Smooth muscle cell (in vitro differentiated cells): ENCODE measurements at regions not wholly inside any gene's neighbourhood (a gene's known extent, or its start where the extent isn't known, plus 50 kb on each side); places are given as distances from the start of the nearest gene placed in this dataset.

Experiments used
- DNase-seq: peaks from one replicate; lab custom pipeline; 2025; ENCODE audit not compliant: unreplicated experiment; lab: John Stamatoyannopoulos, UW
- H2AFZ ChIP-seq: fragments of 200-600 bp; sonication (generic); 2 replicates; pipeline ENCODE4 v1.6.0; 2016; ENCODE audit warnings: antibody characterized with exemption, low read depth, mild to moderate bottlenecking
- H3F3A ChIP-seq: fragments of 200-600 bp; sonication (generic); 2 replicates; pipeline ENCODE4 v1.6.0; 2017; ENCODE audit warnings: antibody characterized with exemption, low read depth
- H3K27ac ChIP-seq: fragments of 200-600 bp; sonication (generic); 2 replicates; pipeline ENCODE4 v1.5.1; 2016; ENCODE audit warnings: low read depth, mild to moderate bottlenecking
- H3K27me3 ChIP-seq: fragments of 200-600 bp; sonication (generic); 2 replicates; pipeline ENCODE4 v1.6.1; 2016; ENCODE audit warnings: low read depth, mild to moderate bottlenecking
- H3K36me3 ChIP-seq: fragments of 200-600 bp; sonication (generic); 2 replicates; pipeline ENCODE4 v1.5.1; 2016; ENCODE audit warnings: low read depth
- H3K4me1 ChIP-seq: fragments of 200-600 bp; sonication (generic); 2 replicates; pipeline ENCODE4 v1.5.1; 2016; ENCODE audit warnings: low read depth
- H3K4me2 ChIP-seq: fragments of 200-600 bp; sonication (generic); 2 replicates; pipeline ENCODE4 v1.6.0; 2016; ENCODE audit warnings: mild to moderate bottlenecking
- H3K4me3 ChIP-seq: fragments of 200-600 bp; sonication (generic); 2 replicates; pipeline ENCODE4 v1.5.1; 2016; ENCODE audit warnings: mild to moderate bottlenecking
- H3K79me2 ChIP-seq: fragments of 200-600 bp; sonication (generic); 2 replicates; pipeline ENCODE4 v1.6.0; 2016; ENCODE audit warnings: low read depth, mild to moderate bottlenecking
- H3K9ac ChIP-seq: fragments of 200-600 bp; sonication (generic); 2 replicates; pipeline ENCODE4 v1.6.0; 2016; ENCODE audit warnings: low read depth
- H3K9me3 ChIP-seq: fragments of 200-600 bp; sonication (generic); replicated peaks from 2 replicates; pipeline ENCODE4 v1.5.1; 2016; ENCODE audit warnings: low read depth
- H4K20me1 ChIP-seq: fragments of 200-600 bp; sonication (generic); 2 replicates; pipeline ENCODE4 v1.6.0; 2016; ENCODE audit warnings: low read depth
- CTCF ChIP-seq: fragments of 200-600 bp; sonication (generic); IDR thresholded peaks from 2 replicates; pipeline ENCODE4 v1.5.1; 2017; ENCODE audit warnings: borderline replicate concordance, mild to moderate bottlenecking, antibody characterized with exemption; ENCODE audit not compliant: insufficient read depth, poor library complexity, severe bottlenecking
- WGBS: methylation state at CpG from one replicate; pipeline ENCODE4 v1.1.7; 2016; ENCODE audit warnings: low lambda C conversion rate; 5-methylcytosine and 5-hydroxymethylcytosine counted together

GRCh38 chr10:111158595-111158994, 81.8 kb downstream of the ADRA2A start:
- 76% methylated on average over 3 of the region's 3 CpGs for WGBS
- Histone ChIP-seq H3K4me1 (no peaks in the 10 kb centered on the region), H3K36me3 (no peaks in the 10 kb centered on the region), H3F3A (no peaks in the 10 kb centered on the region), H3K4me2 (no peak overlapping the region), H3K79me2 (no peaks in the 10 kb centered on the region), H3K27ac (no peak overlapping the region), H3K9ac (no peak overlapping the region), H4K20me1 (no peaks in the 10 kb centered on the region), H3K4me3 (no peak overlapping the region), H3K27me3 (peaks cover 10% of the 10 kb centered on the region), H2AFZ (no peak overlapping the region), H3K9me3 (no peaks in the 10 kb centered on the region)
- TF ChIP-seq CTCF = no peak
- DNase-seq = no peak

- Histone ChIP-seq H3K4me3 (no peak overlapping the region), H3K27me3 (peaks cover 9% of the 10 kb centered on the region), H3K36me3 (no peaks in the 10 kb centered on the region), H3K9ac (no peak overlapping the region), H3K9me3 (no peaks in the 10 kb centered on the region), H3K27ac (no peak overlapping the region), H2AFZ (no peak overlapping the region), H3F3A (no peaks in the 10 kb centered on the region), H3K4me1 (no peaks in the 10 kb centered on the region), H3K4me2 (no peak overlapping the region), H4K20me1 (no peaks in the 10 kb centered on the region), H3K79me2 (no peaks in the 10 kb centered on the region)
- TF ChIP-seq CTCF = no peak
- WGBS = 76% methylated on average over 7 of the region's 7 CpGs
- DNase-seq = no peak
Measured at GRCh38 chr10:111161109-111161874, 84.5 kb downstream of the ADRA2A start.

- H3K9me3 ChIP-seq = no peaks in the 10 kb centered on the region
- WGBS = 93% methylated on average over 1 of the region's 1 CpG
- H3K4me2 ChIP-seq = no peak overlapping the region
- no peak overlapping the region for H3K27ac ChIP-seq
- no peaks in the 10 kb centered on the region for H3K36me3 ChIP-seq
- H3K4me3 ChIP-seq = no peak overlapping the region
- H3K9ac ChIP-seq = no peak overlapping the region
- TF ChIP-seq CTCF = no peak
- no peaks in the 10 kb centered on the region for H3K79me2 ChIP-seq
- no peaks in the 10 kb centered on the region for H3K27me3 ChIP-seq
- no peaks in the 10 kb centered on the region for H3F3A ChIP-seq
- no peak overlapping the region for H2AFZ ChIP-seq
- no peaks in the 10 kb centered on the region for H4K20me1 ChIP-seq
- H3K4me1 ChIP-seq = no peaks in the 10 kb centered on the region
- no peak for DNase-seq
Measured at GRCh38 chr10:111171183-111171582, 94.4 kb downstream of the ADRA2A start.

- Histone ChIP-seq H3K9ac (no peak overlapping the region), H4K20me1 (no peaks in the 10 kb centered on the region), H3K27me3 (no peaks in the 10 kb centered on the region), H3F3A (no peaks in the 10 kb centered on the region), H2AFZ (no peak overlapping the region), H3K36me3 (no peaks in the 10 kb centered on the region), H3K27ac (no peak overlapping the region), H3K79me2 (no peaks in the 10 kb centered on the region), H3K4me1 (no peaks in the 10 kb centered on the region), H3K4me3 (no peak overlapping the region), H3K4me2 (no peak overlapping the region), H3K9me3 (no peaks in the 10 kb centered on the region)
- DNase-seq = no peak
- TF ChIP-seq CTCF = no peak
- 60% methylated on average over 3 of the region's 3 CpGs for WGBS
Measured at GRCh38 chr10:111175787-111176186, 99.0 kb downstream of the ADRA2A start.
